Nephron progenitor cell (in vitro differentiated cells): ENCODE measurements at regions not wholly inside any gene's neighbourhood (a gene's known extent, or its start where the extent isn't known, plus 50 kb on each side); places are given as distances from the start of the nearest gene placed in this dataset.

ENCODE experiments used
- DNase-seq: peaks from one replicate; pipeline ENCODE4 v3.0.0; 2021
- H3K27ac Mint-ChIP-seq: 2 replicates; pipeline ENCODE4 v1.8.0; 2021; ENCODE audit warnings: mild to moderate bottlenecking, moderate library complexity, mixed read lengths
- H3K27me3 Mint-ChIP-seq: 2 replicates; pipeline ENCODE4 v1.8.0; 2021; ENCODE audit warnings: mild to moderate bottlenecking, low read depth, mixed read lengths; ENCODE audit not compliant: poor library complexity
- H3K36me3 Mint-ChIP-seq: 2 replicates; pipeline ENCODE4 v1.8.0; 2021; ENCODE audit warnings: low read depth, mixed read lengths
- H3K4me1 Mint-ChIP-seq: 2 replicates; pipeline ENCODE4 v1.8.0; 2021; ENCODE audit warnings: mixed read lengths
- H3K4me3 Mint-ChIP-seq: 2 replicates; pipeline ENCODE4 v1.8.0; 2021; ENCODE audit warnings: mild to moderate bottlenecking, moderate library complexity, mixed read lengths
- H3K9me3 Mint-ChIP-seq: 2 replicates; pipeline ENCODE4 v1.8.0; 2021; ENCODE audit warnings: mild to moderate bottlenecking, moderate library complexity, mixed read lengths
- TF ChIP-seq, protein P1 (sequence below): fragments of 200-600 bp; sonication (generic); IDR thresholded peaks from 2 replicates; pipeline ENCODE4 v1.5.0; 2021; ENCODE audit warnings: antibody characterized with exemption

DNA sequence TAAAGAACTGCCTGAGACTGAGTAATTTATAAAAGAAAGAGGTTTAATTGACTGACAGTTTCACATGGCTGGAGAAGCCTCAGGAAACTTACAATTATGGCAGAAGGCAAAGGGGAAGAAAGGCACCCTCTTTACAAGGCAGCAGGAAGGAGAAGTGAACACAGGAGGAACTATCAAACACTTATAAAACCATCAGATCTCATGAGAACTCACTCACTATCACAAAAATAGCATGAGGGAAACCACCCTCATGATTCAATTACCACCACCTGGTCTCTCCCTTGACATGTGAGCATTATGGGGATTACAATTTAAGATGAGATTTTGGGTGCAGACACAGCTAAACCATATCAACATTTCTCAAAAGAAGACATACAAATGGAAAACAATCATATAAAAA lies 266.3 kb downstream of the EPM2A start:
- no peak overlapping the region for H3K4me3 Mint-ChIP-seq
- H3K27me3 Mint-ChIP-seq: no peaks in the 10 kb centered on the region
- peaks cover 19% of the 10 kb centered on the region for H3K9me3 Mint-ChIP-seq
- TF ChIP-seq, protein P1, sequence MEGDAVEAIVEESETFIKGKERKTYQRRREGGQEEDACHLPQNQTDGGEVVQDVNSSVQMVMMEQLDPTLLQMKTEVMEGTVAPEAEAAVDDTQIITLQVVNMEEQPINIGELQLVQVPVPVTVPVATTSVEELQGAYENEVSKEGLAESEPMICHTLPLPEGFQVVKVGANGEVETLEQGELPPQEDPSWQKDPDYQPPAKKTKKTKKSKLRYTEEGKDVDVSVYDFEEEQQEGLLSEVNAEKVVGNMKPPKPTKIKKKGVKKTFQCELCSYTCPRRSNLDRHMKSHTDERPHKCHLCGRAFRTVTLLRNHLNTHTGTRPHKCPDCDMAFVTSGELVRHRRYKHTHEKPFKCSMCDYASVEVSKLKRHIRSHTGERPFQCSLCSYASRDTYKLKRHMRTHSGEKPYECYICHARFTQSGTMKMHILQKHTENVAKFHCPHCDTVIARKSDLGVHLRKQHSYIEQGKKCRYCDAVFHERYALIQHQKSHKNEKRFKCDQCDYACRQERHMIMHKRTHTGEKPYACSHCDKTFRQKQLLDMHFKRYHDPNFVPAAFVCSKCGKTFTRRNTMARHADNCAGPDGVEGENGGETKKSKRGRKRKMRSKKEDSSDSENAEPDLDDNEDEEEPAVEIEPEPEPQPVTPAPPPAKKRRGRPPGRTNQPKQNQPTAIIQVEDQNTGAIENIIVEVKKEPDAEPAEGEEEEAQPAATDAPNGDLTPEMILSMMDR: no peak
- no peak overlapping the region for H3K27ac Mint-ChIP-seq
- no peaks in the 10 kb centered on the region for H3K4me1 Mint-ChIP-seq
- no peak for DNase-seq
- peaks cover 10% of the 10 kb centered on the region for H3K36me3 Mint-ChIP-seq

DNA sequence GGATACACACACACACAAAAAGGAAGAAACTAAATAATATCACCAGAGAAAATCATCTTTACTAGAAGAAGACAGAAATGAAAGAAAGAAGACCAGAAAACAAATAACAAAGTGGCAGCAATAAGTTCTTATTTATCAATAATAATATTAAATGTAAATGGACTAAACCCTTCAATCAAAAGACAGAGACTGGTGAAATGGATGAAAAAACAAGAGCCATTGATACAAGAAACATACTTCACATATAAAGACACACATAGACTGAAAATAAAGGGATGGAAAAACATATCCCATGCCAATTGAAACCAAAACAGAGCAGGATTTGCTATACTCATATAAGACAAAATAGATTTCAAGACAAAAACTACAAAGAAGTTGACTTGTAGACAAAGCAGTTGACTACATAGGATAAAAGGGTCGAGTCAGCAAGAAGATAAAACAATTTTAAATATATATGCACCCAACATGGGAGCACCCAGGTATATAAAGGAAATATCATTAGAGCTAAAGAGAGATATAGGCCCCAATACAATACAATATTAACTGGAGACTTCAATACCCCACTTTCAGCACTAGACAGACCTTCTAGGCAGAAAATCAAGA lies 259.4 kb downstream of the EPM2A start:
- H3K36me3 Mint-ChIP-seq: peaks cover 10% of the 10 kb centered on the region
- no peaks in the 10 kb centered on the region for H3K4me1 Mint-ChIP-seq
- H3K4me3 Mint-ChIP-seq: no peak overlapping the region
- TF ChIP-seq, protein P1: no peak
- H3K27me3 Mint-ChIP-seq: no peaks in the 10 kb centered on the region
- DNase-seq: no peak
- peaks cover 76% of the 10 kb centered on the region for H3K9me3 Mint-ChIP-seq
- H3K27ac Mint-ChIP-seq: no peak overlapping the region

DNA sequence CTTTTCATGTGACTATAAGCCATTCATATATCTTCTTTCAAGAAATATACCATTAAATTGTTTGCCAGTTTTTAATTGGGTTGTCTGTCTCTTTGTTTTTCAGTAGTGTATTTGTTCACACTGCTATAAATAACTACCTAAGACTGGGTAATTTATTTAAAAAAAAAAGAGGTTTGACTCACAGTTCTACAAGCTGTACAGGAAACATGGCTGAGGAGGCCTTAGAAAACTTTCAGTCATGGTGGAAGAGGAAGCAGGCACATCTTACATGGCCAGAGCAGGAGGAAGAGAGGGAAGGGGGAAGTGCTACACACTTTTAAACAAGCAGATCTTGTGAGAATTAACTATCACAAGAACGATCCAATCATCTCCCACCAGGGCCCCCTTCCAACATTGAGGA lies 255.3 kb downstream of the EPM2A start:
- Mint-ChIP-seq H3K36me3 (no peaks in the 10 kb centered on the region), H3K27ac (no peak overlapping the region), H3K4me3 (no peak overlapping the region), H3K9me3 (peaks cover 48% of the 10 kb centered on the region), H3K4me1 (no peaks in the 10 kb centered on the region), H3K27me3 (no peaks in the 10 kb centered on the region)
- DNase-seq: no peak
- TF ChIP-seq, protein P1: no peak

DNA sequence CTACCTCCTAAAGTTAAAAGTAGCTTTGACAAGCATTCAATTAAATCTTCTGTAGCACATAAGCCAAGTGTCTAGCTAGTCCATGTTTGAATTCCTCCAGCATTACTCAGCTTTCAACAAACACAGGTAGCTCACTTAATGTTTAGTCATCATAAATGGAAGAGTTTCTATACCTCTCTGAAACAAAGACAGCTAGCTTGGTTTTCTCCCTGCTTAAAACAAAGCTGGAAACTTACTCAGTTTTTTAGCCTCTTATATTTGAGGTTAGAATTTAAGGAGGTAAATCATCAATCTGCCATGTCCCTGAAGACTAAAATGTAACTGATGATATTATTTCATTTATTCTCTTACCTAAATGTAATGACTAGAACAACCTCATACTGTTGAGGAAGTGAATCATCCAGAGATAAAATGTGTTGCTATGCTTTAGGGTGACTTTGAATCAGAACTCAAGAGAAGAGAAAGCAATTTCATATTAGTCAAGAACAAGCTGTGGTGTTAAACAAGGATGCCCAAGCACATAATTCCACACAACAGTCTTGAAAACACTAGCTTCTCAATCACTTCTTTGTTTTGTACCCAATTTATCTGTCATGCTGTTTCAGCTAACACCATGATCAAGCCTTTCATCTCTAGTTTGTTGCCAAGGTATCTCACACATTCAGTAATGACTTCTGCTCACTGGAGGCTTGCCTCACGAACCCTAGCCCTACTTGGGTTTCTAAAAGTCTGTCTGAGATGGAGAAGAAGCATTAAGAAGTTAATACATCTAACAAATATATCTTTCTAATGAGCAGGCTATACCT lies 251.9 kb downstream of the EPM2A start:
- no peak for DNase-seq
- Mint-ChIP-seq H3K9me3 (peaks cover 16% of the 10 kb centered on the region), H3K27ac (peak overlapping the region; percentile 33), H3K36me3 (no peaks in the 10 kb centered on the region), H3K4me3 (no peak overlapping the region), H3K27me3 (peaks cover 3% of the 10 kb centered on the region), H3K4me1 (no peaks in the 10 kb centered on the region)
- TF ChIP-seq, protein P1: no peak

DNA sequence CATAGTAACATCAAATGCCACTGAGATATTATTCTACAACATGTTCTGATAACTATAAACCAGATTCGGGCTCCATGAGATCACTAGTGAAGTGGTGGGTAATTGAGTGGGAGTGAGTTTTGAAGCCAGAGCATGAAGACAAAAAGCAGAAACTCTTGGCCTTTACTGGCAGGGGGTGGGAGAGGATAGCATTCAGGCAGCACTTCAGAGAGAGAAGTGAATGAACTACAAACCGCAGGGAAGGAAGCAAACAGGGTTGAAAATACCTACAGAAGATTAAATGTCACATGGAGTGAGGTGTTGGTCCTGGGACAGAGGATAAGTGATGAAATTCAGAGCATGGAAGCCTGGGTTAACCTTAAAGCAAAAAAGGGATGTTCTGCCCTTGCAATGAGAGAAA lies 250.0 kb downstream of the EPM2A start:
- TF ChIP-seq, protein P1: no peak
- peaks cover 4% of the 10 kb centered on the region for H3K27me3 Mint-ChIP-seq
- H3K4me3 Mint-ChIP-seq: no peak overlapping the region
- H3K27ac Mint-ChIP-seq: peak overlapping the region; percentile 14
- H3K9me3 Mint-ChIP-seq: peaks cover 5% of the 10 kb centered on the region
- no peaks in the 10 kb centered on the region for H3K36me3 Mint-ChIP-seq
- no peak for DNase-seq
- no peaks in the 10 kb centered on the region for H3K4me1 Mint-ChIP-seq

DNA sequence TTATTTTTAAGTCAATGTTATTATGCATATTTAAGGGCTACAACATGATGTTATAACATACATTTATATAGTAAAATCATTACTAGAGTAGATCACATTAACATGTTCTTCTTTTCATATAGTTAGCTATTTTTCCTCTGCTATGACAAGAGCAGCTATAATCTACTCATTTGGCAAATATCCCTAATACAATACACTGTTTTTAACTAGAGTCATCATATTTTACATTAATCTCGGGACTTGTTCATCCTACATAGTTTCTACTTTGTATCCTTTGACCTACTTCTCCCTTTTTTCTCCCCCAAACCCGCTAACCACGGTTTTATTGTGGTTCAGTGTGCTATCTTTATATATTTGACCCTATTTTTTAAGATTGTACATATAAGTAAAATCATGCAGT lies 249.0 kb downstream of the EPM2A start:
- H3K36me3 Mint-ChIP-seq: no peaks in the 10 kb centered on the region
- no peak for DNase-seq

More for the DNA sequence above, 249.0 kb downstream of the EPM2A start:
- H3K27me3 Mint-ChIP-seq: peaks cover 4% of the 10 kb centered on the region
- no peaks in the 10 kb centered on the region for H3K4me1 Mint-ChIP-seq
- no peak overlapping the region for H3K4me3 Mint-ChIP-seq
- TF ChIP-seq, protein P1: no peak
- no peak overlapping the region for H3K27ac Mint-ChIP-seq
- no peaks in the 10 kb centered on the region for H3K9me3 Mint-ChIP-seq
